ENCODE measurements at regions not wholly inside any gene's neighbourhood (a gene's known extent, or its start where the extent isn't known, plus 50 kb on each side); places are given as distances from the start of the nearest gene placed in this dataset.

DNA sequence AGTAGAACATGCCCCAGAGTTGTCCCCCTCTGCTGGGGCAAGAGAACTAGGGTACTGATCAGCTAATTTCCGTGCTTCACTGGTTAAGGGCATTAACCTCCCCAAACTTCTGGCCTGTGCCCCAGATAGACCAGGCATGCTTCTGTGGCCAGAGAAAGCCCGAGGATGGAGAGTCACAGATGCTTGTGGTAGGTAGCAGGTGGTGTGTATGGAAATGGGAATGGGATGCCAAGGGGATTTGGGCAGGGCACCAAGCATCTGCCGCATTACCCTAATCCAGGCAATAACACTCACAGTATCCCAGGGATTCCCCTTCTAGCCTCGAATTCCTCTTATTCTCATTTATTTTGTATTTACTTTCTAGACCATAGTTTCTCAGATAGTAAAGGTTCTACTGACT is 124.8 kb upstream of the KLF12 start:
- TF ChIP-seq, protein P1, sequence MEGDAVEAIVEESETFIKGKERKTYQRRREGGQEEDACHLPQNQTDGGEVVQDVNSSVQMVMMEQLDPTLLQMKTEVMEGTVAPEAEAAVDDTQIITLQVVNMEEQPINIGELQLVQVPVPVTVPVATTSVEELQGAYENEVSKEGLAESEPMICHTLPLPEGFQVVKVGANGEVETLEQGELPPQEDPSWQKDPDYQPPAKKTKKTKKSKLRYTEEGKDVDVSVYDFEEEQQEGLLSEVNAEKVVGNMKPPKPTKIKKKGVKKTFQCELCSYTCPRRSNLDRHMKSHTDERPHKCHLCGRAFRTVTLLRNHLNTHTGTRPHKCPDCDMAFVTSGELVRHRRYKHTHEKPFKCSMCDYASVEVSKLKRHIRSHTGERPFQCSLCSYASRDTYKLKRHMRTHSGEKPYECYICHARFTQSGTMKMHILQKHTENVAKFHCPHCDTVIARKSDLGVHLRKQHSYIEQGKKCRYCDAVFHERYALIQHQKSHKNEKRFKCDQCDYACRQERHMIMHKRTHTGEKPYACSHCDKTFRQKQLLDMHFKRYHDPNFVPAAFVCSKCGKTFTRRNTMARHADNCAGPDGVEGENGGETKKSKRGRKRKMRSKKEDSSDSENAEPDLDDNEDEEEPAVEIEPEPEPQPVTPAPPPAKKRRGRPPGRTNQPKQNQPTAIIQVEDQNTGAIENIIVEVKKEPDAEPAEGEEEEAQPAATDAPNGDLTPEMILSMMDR (IDR thresholded peaks at IDR 0.05; ENCODE audit: low read depth, low read length, poor library complexity, severe bottlenecking) = no peak
- no peak for TF ChIP-seq EZH2phosphoT487 (IDR thresholded peaks at IDR 0.05; ENCODE audit: borderline replicate concordance, low read length)
